ENCODE measurements at regions not wholly inside any gene's neighbourhood (a gene's known extent, or its start where the extent isn't known, plus 50 kb on each side); places are given as distances from the start of the nearest gene placed in this dataset.

- no peaks in the 10 kb centered on the region for H3K9me3 ChIP-seq (ENCODE audit: insufficient read depth, low read depth, low read length)
- FAIRE-seq (no peak), DNase-seq (ENCODE audit: low read depth) (no peak)
- H3K9ac ChIP-seq (ENCODE audit: low read length), result no peak overlapping the region
- Mint-ChIP-seq H3K27me3 (ENCODE audit: low read depth, unreplicated experiment) (peaks cover 15% of the 10 kb centered on the region), H3K36me3 (ENCODE audit: low read depth, unreplicated experiment) (no peaks in the 10 kb centered on the region), H3K4me1 (ENCODE audit: low read depth, unreplicated experiment) (peaks cover 5% of the 10 kb centered on the region), H3K27ac (ENCODE audit: unreplicated experiment) (no peak overlapping the region), H3K9me3 (ENCODE audit: unreplicated experiment) (no peaks in the 10 kb centered on the region), H3K4me3 (ENCODE audit: unreplicated experiment) (no peak overlapping the region)
- TF ChIP-seq CTCF (IDR thresholded peaks at IDR 0.05; ENCODE audit: insufficient read depth, low read depth, low read length), result no peak
- peaks cover 7% of the 10 kb centered on the region for H3K4me1 ChIP-seq (ENCODE audit: insufficient read depth, low read length)
- no peak overlapping the region for H2AFZ ChIP-seq (ENCODE audit: low read depth, low read length)
- no peak overlapping the region for H3K27ac ChIP-seq (ENCODE audit: low read depth, low read length)
- H3K79me2 ChIP-seq (ENCODE audit: insufficient read depth, low read length), result no peaks in the 10 kb centered on the region
- H3K27me3 ChIP-seq (ENCODE audit: insufficient read depth, low read length), result peaks cover 19% of the 10 kb centered on the region
- no peak overlapping the region for H3K4me3 ChIP-seq (ENCODE audit: insufficient read depth, low read depth, low read length)
- H3K36me3 ChIP-seq (ENCODE audit: insufficient read depth, low read length), result no peaks in the 10 kb centered on the region
- no peak overlapping the region for H3K4me2 ChIP-seq (ENCODE audit: low read length)
- H4K20me1 ChIP-seq (ENCODE audit: insufficient read depth, low read length), result no peaks in the 10 kb centered on the region
Observed at GRCh38 chr18:79600596-79600995, 79.0 kb upstream of the CTDP1 start.

GRCh38 chr18:79601234-79601633 is 78.4 kb upstream of the CTDP1 start:
- no peak overlapping the region for H3K4me3 ChIP-seq (ENCODE audit: insufficient read depth, low read depth, low read length)
- no peaks in the 10 kb centered on the region for H3K36me3 Mint-ChIP-seq (ENCODE audit: low read depth, unreplicated experiment)
- no peak overlapping the region for H3K4me2 ChIP-seq (ENCODE audit: low read length)
- TF ChIP-seq EZH2 (IDR thresholded peaks at IDR 0.05; ENCODE audit: insufficient read depth, low read length), result no peak
- no peak for TF ChIP-seq CTCF (IDR thresholded peaks at IDR 0.05; ENCODE audit: insufficient read depth, low read depth, low read length)
- no peaks in the 10 kb centered on the region for H3K9me3 Mint-ChIP-seq (ENCODE audit: unreplicated experiment)
- H3K27ac Mint-ChIP-seq (ENCODE audit: unreplicated experiment), result no peak overlapping the region
- H4K20me1 ChIP-seq (ENCODE audit: insufficient read depth, low read length), result no peaks in the 10 kb centered on the region
- no peak overlapping the region for H3K27ac ChIP-seq (ENCODE audit: low read depth, low read length)
- H3K9me3 ChIP-seq (ENCODE audit: insufficient read depth, low read depth, low read length), result no peaks in the 10 kb centered on the region
- DNase-seq (ENCODE audit: low read depth) (no peak), FAIRE-seq (no peak)
- H3K36me3 ChIP-seq (ENCODE audit: insufficient read depth, low read length), result no peaks in the 10 kb centered on the region
- H3K79me2 ChIP-seq (ENCODE audit: insufficient read depth, low read length), result no peaks in the 10 kb centered on the region
- no peak overlapping the region for H3K9ac ChIP-seq (ENCODE audit: low read length)
- H3K27me3 ChIP-seq (ENCODE audit: insufficient read depth, low read length), result peaks cover 13% of the 10 kb centered on the region
- peaks cover 10% of the 10 kb centered on the region for H3K27me3 Mint-ChIP-seq (ENCODE audit: low read depth, unreplicated experiment)
- no peak overlapping the region for H3K4me3 Mint-ChIP-seq (ENCODE audit: unreplicated experiment)
- peaks cover 7% of the 10 kb centered on the region for H3K4me1 ChIP-seq (ENCODE audit: insufficient read depth, low read length)
- H2AFZ ChIP-seq (ENCODE audit: low read depth, low read length), result no peak overlapping the region
- peaks cover 5% of the 10 kb centered on the region for H3K4me1 Mint-ChIP-seq (ENCODE audit: low read depth, unreplicated experiment)

- Histone ChIP-seq H3K9ac (ENCODE audit: low read length) (no peak overlapping the region), H3K4me1 (ENCODE audit: insufficient read depth, low read length) (peaks cover 7% of the 10 kb centered on the region), H3K36me3 (ENCODE audit: insufficient read depth, low read length) (no peaks in the 10 kb centered on the region), H2AFZ (ENCODE audit: low read depth, low read length) (no peak overlapping the region), H3K9me3 (ENCODE audit: insufficient read depth, low read depth, low read length) (no peaks in the 10 kb centered on the region), H4K20me1 (ENCODE audit: insufficient read depth, low read length) (no peaks in the 10 kb centered on the region), H3K27me3 (ENCODE audit: insufficient read depth, low read length) (peaks cover 6% of the 10 kb centered on the region), H3K4me2 (ENCODE audit: low read length) (no peak overlapping the region), H3K4me3 (ENCODE audit: insufficient read depth, low read depth, low read length) (no peak overlapping the region), H3K27ac (ENCODE audit: low read depth, low read length) (no peak overlapping the region), H3K79me2 (ENCODE audit: insufficient read depth, low read length) (no peaks in the 10 kb centered on the region)
- Mint-ChIP-seq H3K4me1 (ENCODE audit: low read depth, unreplicated experiment) (peaks cover 5% of the 10 kb centered on the region), H3K36me3 (ENCODE audit: low read depth, unreplicated experiment) (no peaks in the 10 kb centered on the region), H3K27me3 (ENCODE audit: low read depth, unreplicated experiment) (peaks cover 14% of the 10 kb centered on the region), H3K9me3 (ENCODE audit: unreplicated experiment) (no peaks in the 10 kb centered on the region), H3K27ac (ENCODE audit: unreplicated experiment) (no peak overlapping the region), H3K4me3 (ENCODE audit: unreplicated experiment) (no peak overlapping the region)
- TF ChIP-seq EZH2 (IDR thresholded peaks at IDR 0.05; ENCODE audit: insufficient read depth, low read length) (no peak), CTCF (IDR thresholded peaks at IDR 0.05; ENCODE audit: insufficient read depth, low read depth, low read length) (no peak)
- no peak for DNase-seq (ENCODE audit: low read depth)
- no peak for FAIRE-seq
Observed at GRCh38 chr18:79603321-79604204, 76.0 kb upstream of the CTDP1 start.

Data from astrocyte (in vitro differentiated cells and primary cell).